H9 (cell line): ENCODE measurements at regions not wholly inside any gene's neighbourhood (a gene's known extent, or its start where the extent isn't known, plus 50 kb on each side); places are given as distances from the start of the nearest gene placed in this dataset.

Experiments used
- DNase-seq: peaks from one replicate; pipeline ENCODE4 v3.0.0-alpha.2; 2017
- H2AFZ ChIP-seq: one replicate; pipeline ENCODE4 v1.6.1; 2013; ENCODE audit warnings: mild to moderate bottlenecking, low read length, control low read depth, moderate library complexity
- H2AK5ac ChIP-seq: 2 replicates; pipeline ENCODE4 v1.6.1; 2013; ENCODE audit warnings: low read length, control low read depth, mixed read lengths; ENCODE audit not compliant: insufficient read length
- H2BK120ac ChIP-seq: one replicate; pipeline ENCODE4 v1.6.1; 2013; ENCODE audit warnings: low read depth, mild to moderate bottlenecking, low read length, control low read depth, inconsistent platforms; ENCODE audit not compliant: poor library complexity, severe bottlenecking
- H2BK12ac ChIP-seq: 2 replicates; pipeline ENCODE4 v1.6.1; 2013; ENCODE audit warnings: low read length, control low read depth, mixed read lengths, low read depth; ENCODE audit not compliant: insufficient read length
- H2BK15ac ChIP-seq: 2 replicates; pipeline ENCODE4 v1.6.1; 2013; ENCODE audit warnings: low read depth, low read length, control low read depth
- H2BK20ac ChIP-seq: one replicate; pipeline ENCODE4 v1.6.1; 2013; ENCODE audit warnings: low read depth, mild to moderate bottlenecking, low read length, control low read depth, inconsistent platforms; ENCODE audit not compliant: poor library complexity, severe bottlenecking
- H2BK5ac ChIP-seq: 2 replicates; pipeline ENCODE4 v1.6.1; 2013; ENCODE audit warnings: low read length, control low read depth, mixed read lengths; ENCODE audit not compliant: insufficient read length
- H3K14ac ChIP-seq: 2 replicates; pipeline ENCODE4 v1.6.1; 2013; ENCODE audit warnings: low read length, control low read depth; ENCODE audit not compliant: insufficient read depth
- H3K18ac ChIP-seq: 2 replicates; pipeline ENCODE4 v1.6.1; 2013; ENCODE audit warnings: low read depth, mild to moderate bottlenecking, mixed read lengths, low read length, control low read depth; ENCODE audit not compliant: insufficient read length
- H3K23ac ChIP-seq: 2 replicates; pipeline ENCODE4 v1.6.1; 2013; ENCODE audit warnings: low read length, control low read depth, mixed read lengths, low read depth; ENCODE audit not compliant: insufficient read length
- H3K23me2 ChIP-seq: 2 replicates; pipeline ENCODE4 v1.6.1; 2013; ENCODE audit warnings: low read depth, mild to moderate bottlenecking, mixed read lengths, low read length, control low read depth; ENCODE audit not compliant: insufficient read length, poor library complexity, severe bottlenecking
- H3K27ac ChIP-seq: 2 replicates; pipeline ENCODE4 v1.5.1; 2013; ENCODE audit warnings: low read length, control low read depth, mixed read lengths, low read depth; ENCODE audit not compliant: insufficient read length
- H3K27me3 ChIP-seq: 2 replicates; pipeline ENCODE4 v1.6.1; 2013; ENCODE audit warnings: low read length, control low read depth, inconsistent platforms; ENCODE audit not compliant: insufficient read depth
- H3K4ac ChIP-seq: 2 replicates; pipeline ENCODE4 v1.6.1; 2013; ENCODE audit warnings: low read depth, mild to moderate bottlenecking, control low read depth, inconsistent platforms, low read length, moderate library complexity
- H3K4me1 ChIP-seq: 2 replicates; pipeline ENCODE4 v1.6.1; 2013; ENCODE audit warnings: low read length, control low read depth, inconsistent platforms; ENCODE audit not compliant: insufficient read depth
- H3K4me2 ChIP-seq: 2 replicates; pipeline ENCODE4 v1.6.1; 2013; ENCODE audit warnings: low read length, control low read depth, mixed read lengths; ENCODE audit not compliant: insufficient read length, insufficient read depth
- H3K56ac ChIP-seq: 2 replicates; pipeline ENCODE4 v1.6.1; 2013; ENCODE audit warnings: low read depth, mild to moderate bottlenecking, mixed read lengths, low read length, control low read depth; ENCODE audit not compliant: insufficient read length
- H3K79me1 ChIP-seq: 2 replicates; pipeline ENCODE4 v1.6.1; 2013; ENCODE audit warnings: low read depth, mild to moderate bottlenecking, moderate library complexity, low read length, control low read depth, inconsistent platforms; ENCODE audit not compliant: insufficient read depth, poor library complexity, severe bottlenecking
- H3K79me2 ChIP-seq: 2 replicates; pipeline ENCODE4 v1.6.1; 2013; ENCODE audit warnings: low read length, control low read depth, inconsistent platforms; ENCODE audit not compliant: insufficient read depth
- H3K9ac ChIP-seq: 2 replicates; pipeline ENCODE4 v1.6.1; 2013; ENCODE audit warnings: low read length, control low read depth, mixed read lengths; ENCODE audit not compliant: insufficient read length; ENCODE audit errors: extremely low read depth
- H3K9me3 ChIP-seq: one replicate; pipeline ENCODE4 v1.6.1; 2013; ENCODE audit warnings: low read depth, low read length, inconsistent platforms; ENCODE audit not compliant: control insufficient read depth
- H3T11ph ChIP-seq: one replicate; pipeline ENCODE4 v1.6.1; 2013; ENCODE audit warnings: mild to moderate bottlenecking, low read length, control low read depth, inconsistent platforms
- H4K20me1 ChIP-seq: one replicate; pipeline ENCODE4 v1.6.1; 2013; ENCODE audit not compliant: control insufficient read depth, insufficient read length, insufficient read depth
- H4K5ac ChIP-seq: 2 replicates; pipeline ENCODE4 v1.6.1; 2013; ENCODE audit warnings: low read depth, mild to moderate bottlenecking, mixed read lengths, low read length, control low read depth; ENCODE audit not compliant: insufficient read length
- H4K8ac ChIP-seq: replicated peaks from 2 replicates; pipeline ENCODE4 v1.6.1; 2013; ENCODE audit warnings: low read length, control low read depth, mixed read lengths, low read depth; ENCODE audit not compliant: insufficient read length
- H4K91ac ChIP-seq: 2 replicates; pipeline ENCODE4 v1.6.1; 2013; ENCODE audit warnings: low read depth, mild to moderate bottlenecking, moderate library complexity, mixed read lengths, low read length, control low read depth; ENCODE audit not compliant: insufficient read length
- H3K27ac Mint-ChIP-seq, 3 experiments: 2 replicates in 2 of 3; 3 replicates in 1 of 3; pipeline ENCODE4 v1.8.0; 2020 to 2021; ENCODE audit warnings: mixed read lengths in 3 of 3, mild to moderate bottlenecking in 1 of 3, moderate library complexity in 1 of 3
- H3K27me3 Mint-ChIP-seq: 2 replicates; pipeline ENCODE4 v1.8.0; 2021; ENCODE audit warnings: low read depth, mild to moderate bottlenecking, moderate library complexity, mixed read lengths
- H3K36me3 Mint-ChIP-seq, 3 experiments: 2 replicates in 2 of 3; 3 replicates in 1 of 3; pipeline ENCODE4 v1.8.0; 2020 to 2021; ENCODE audit warnings: low read depth in 3 of 3, mixed read lengths in 3 of 3; ENCODE audit not compliant: insufficient read depth in 1 of 3
- H3K4me1 Mint-ChIP-seq, 2 experiments: 2 replicates each; pipeline ENCODE4 v1.8.0; 2020; ENCODE audit warnings: mixed read lengths in 2 of 2
- H3K4me3 Mint-ChIP-seq, 2 experiments: 2 replicates in 1 of 2; 3 replicates in 1 of 2; pipeline ENCODE4 v1.8.0; 2020 to 2021; ENCODE audit warnings: mild to moderate bottlenecking in 2 of 2, mixed read lengths in 2 of 2, moderate library complexity in 1 of 2
- H3K9me3 Mint-ChIP-seq, 2 experiments: 2 replicates in 1 of 2; 3 replicates in 1 of 2; pipeline ENCODE4 v1.8.0; 2020; ENCODE audit warnings: mild to moderate bottlenecking in 2 of 2, mixed read lengths in 2 of 2, moderate library complexity in 1 of 2
- WGBS: extraction: QIAGEN DNeasy Blood & Tissue Kit; methylation state at CpG from one replicate; pipeline ENCODE4 v1.1.7; 2013; ENCODE audit warnings: missing lambda C conversion rate, low lambda C conversion rate, mixed read lengths; ENCODE audit not compliant: insufficient read length; ENCODE audit errors: extremely low coverage; 5-methylcytosine and 5-hydroxymethylcytosine counted together
- TF ChIP-seq, protein P1 (sequence below): fragments of 200-600 bp; sonication (generic); conservative IDR thresholded peaks from 3 replicates; pipeline ENCODE4 v1.8.0; 2021; ENCODE audit warnings: antibody characterized with exemption, mild to moderate bottlenecking

DNA sequence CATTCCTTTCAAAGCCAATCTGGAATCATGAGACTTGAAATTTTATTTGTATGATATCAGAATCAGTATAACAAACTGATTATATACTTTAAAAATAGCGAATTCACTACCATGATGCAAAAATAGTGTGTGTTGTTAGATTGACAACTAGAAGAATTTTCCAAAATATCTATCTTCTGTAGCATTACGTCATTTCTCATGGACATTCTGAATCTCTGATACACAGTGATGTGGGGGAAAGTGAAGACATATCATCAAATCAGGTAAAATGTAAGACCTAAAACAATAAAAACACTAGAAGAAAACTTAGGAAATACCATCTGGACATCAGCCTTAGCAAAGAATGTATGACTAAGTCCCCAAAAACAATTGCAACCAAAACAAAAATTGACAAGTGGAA is 1292.0 kb upstream of the PCDH9 start:
- Histone ChIP-seq H3T11ph (no peak overlapping the region), H3K9me3 (no peaks in the 10 kb centered on the region), H4K8ac (no peak overlapping the region), H3K9ac (no peak overlapping the region), H4K5ac (no peak overlapping the region), H3K4me1 (no peaks in the 10 kb centered on the region), H2BK12ac (no peak overlapping the region), H3K79me1 (no peaks in the 10 kb centered on the region), H3K56ac (no peak overlapping the region), H3K14ac (no peak overlapping the region), H3K18ac (no peak overlapping the region), H4K20me1 (no peaks in the 10 kb centered on the region), H4K91ac (no peak overlapping the region), H3K23me2 (no peaks in the 10 kb centered on the region), H2AK5ac (no peak overlapping the region), H3K79me2 (no peaks in the 10 kb centered on the region), H2AFZ (no peak overlapping the region), H2BK5ac (no peak overlapping the region), H3K4me2 (no peak overlapping the region), H3K27ac (no peak overlapping the region), H3K23ac (no peak overlapping the region), H2BK15ac (no peak overlapping the region), H2BK120ac (no peak overlapping the region), H3K27me3 (no peaks in the 10 kb centered on the region), H2BK20ac (no peak overlapping the region), H3K4ac (no peak overlapping the region)
- TF ChIP-seq, protein P1, sequence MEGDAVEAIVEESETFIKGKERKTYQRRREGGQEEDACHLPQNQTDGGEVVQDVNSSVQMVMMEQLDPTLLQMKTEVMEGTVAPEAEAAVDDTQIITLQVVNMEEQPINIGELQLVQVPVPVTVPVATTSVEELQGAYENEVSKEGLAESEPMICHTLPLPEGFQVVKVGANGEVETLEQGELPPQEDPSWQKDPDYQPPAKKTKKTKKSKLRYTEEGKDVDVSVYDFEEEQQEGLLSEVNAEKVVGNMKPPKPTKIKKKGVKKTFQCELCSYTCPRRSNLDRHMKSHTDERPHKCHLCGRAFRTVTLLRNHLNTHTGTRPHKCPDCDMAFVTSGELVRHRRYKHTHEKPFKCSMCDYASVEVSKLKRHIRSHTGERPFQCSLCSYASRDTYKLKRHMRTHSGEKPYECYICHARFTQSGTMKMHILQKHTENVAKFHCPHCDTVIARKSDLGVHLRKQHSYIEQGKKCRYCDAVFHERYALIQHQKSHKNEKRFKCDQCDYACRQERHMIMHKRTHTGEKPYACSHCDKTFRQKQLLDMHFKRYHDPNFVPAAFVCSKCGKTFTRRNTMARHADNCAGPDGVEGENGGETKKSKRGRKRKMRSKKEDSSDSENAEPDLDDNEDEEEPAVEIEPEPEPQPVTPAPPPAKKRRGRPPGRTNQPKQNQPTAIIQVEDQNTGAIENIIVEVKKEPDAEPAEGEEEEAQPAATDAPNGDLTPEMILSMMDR, result no peak
- Mint-ChIP-seq H3K9me3 (peaks cover 17 to 20% of the 10 kb centered on the region in 2 experiments), H3K4me3 (no peak overlapping the region), H3K36me3 (peaks cover 5 to 23% (median 11%) of the 10 kb centered on the region in 3 experiments), H3K27me3 (no peaks in the 10 kb centered on the region), H3K4me1 (peaks cover 0 to 4% of the 10 kb centered on the region in 2 experiments; a peak in 1 of 4 replicates), H3K27ac (no peak overlapping the region)
- WGBS, result no CpG with 5 or more reads among the region's 2 CpGs
- DNase-seq, result no peak
